ENCODE measurements at regions not wholly inside any gene's neighbourhood (a gene's known extent, or its start where the extent isn't known, plus 50 kb on each side); places are given as distances from the start of the nearest gene placed in this dataset.
"Not testable (repeated sequence)": the region's sequence is repeated elsewhere in the genome, so short reads cannot be mapped to it uniquely, and the experiment has no call there.

DNA sequence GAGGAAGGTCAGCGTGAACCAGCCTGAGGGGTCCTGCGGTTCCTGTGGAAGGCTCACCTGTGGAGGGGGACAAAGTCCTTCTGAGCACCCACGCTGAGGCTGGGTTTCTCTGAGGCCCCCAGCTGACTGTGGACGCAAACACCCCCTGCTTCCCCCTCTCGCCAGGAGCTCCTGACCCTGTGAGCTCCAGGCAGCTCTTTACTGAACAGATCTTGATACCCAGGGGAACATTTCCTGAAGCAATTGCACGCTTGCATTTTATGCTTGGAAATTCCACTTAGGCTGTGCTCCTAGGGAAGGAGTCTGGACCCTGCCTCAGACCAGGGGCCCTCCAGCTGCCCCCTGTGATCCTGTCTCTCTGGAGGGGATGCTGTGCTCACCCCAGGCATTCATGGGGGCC is 454.2 kb upstream of the B3GAT1 start:
- no peak for DNase-seq

GRCh38 chr11:134864968-134865305 is 452.9 kb upstream of the B3GAT1 start:
- no peak for DNase-seq

DNA sequence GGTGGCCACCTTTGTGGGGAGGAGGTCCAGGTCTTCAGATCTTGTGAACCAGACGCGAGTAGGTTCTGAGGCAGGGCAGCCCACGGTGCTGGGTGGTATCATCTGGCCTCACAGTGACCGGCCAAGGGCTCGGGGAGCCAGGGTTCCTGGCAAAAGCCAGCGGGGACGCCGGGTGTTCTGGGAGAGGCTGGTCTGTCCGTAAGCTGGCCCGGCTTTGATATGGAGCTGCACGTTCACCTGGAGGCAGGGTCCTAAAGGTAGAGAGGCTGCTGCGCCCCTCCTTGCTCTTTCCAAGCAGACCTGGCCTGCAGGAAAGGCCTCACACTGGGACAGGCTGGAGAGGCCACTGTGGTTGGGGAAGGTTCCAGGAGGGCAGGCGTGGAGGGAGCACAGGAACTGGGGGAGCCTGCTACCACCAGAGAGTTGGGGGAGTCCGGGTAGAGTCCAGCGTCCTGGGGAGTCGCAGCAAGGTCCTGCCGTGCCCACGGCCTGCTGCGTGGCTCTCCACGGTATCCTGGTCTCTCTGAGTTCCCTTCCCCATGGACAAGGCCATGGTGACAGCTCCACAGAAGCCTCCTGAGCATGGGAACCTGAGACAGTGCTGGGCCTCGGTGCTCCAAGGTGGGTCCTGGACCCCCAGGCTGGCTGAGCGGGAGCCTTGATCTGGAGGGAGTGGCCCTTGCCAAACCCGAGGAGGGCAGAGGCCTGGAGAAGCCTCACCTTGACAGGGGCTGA is 452.4 kb upstream of the B3GAT1 start:
- no peak for DNase-seq

GRCh38 chr11:134863294-134863693 is 451.3 kb upstream of the B3GAT1 start:
- DNase-seq = no peak

- DNase-seq = no peak
Measured at GRCh38 chr11:134862587-134863195, 450.6 kb upstream of the B3GAT1 start.

DNA sequence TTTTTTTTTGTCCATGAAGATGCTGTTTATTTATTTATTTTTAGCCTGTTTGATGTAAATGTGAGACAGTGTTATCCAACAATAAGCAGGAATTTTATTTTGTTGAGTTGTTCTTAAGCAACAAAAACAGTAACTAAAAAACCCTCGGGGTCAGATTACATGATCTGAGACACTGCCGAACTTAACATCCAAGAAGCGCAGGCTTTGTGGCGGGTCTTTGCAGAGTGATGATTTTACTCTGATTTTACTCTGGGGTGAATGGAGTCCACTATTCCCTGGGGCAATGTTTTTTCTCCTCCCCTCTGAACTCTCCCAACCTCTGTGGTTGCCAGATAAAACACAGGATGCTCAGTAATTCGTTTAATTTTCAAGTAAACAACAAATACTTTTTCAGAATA is 450.1 kb upstream of the B3GAT1 start:
- peak; percentile 7 for DNase-seq

GRCh38 chr11:134861490-134862104 is 449.6 kb upstream of the B3GAT1 start:
- no peak for DNase-seq

DNA sequence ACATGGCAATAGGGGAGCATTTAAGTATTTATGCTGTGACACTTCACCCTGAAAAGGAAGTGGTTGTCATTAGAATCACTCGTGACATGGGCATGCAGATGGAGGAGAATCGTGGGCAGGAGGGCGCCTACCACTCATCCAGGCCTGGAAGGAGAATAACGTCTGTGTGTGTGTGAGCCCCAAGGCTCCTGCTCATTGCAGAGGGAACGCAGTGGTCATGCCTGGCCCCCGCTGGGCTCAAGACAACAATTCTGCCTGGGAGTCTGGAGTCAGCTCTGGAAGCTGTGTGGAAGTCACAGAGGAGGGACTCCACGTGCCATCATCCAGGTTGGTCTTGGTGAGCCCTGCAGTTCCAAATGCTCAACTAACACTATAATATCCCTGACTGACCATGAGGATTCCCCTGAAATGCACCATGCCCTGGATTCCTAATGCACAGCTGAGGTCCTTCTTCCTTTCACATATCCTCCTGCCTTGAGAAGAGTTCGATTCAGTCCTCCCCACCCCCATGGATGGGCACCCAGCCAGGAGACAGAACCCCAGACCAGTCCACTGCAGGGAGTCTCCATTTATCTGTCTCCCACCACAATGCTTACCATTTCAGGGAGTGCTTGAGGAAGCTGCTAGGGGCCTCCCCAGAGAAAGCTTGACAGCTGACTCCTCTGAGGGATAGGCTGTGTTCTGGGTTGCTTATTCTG is 446.9 kb upstream of the B3GAT1 start:
- DNase-seq = no peak

DNA sequence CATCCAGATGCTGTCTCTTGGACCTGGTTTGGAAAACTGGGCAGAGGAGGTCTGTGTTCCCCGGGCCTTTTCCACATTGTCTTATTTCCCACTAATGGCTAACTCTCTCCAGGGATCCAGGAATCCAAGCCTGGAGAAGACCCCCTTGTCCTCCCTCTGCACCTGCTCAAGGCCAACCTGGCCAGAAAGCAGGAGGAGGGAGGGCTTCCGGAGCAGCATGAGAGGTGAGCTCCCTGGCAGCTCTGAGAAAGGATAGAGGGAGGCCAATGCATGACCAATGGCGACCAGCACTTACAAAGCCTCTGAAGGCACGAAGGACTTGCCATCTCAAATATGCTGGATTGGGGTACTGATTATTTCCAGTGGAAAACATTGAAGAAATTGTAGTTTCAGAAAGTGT is 445.0 kb upstream of the B3GAT1 start:
- no peak for DNase-seq

DNA sequence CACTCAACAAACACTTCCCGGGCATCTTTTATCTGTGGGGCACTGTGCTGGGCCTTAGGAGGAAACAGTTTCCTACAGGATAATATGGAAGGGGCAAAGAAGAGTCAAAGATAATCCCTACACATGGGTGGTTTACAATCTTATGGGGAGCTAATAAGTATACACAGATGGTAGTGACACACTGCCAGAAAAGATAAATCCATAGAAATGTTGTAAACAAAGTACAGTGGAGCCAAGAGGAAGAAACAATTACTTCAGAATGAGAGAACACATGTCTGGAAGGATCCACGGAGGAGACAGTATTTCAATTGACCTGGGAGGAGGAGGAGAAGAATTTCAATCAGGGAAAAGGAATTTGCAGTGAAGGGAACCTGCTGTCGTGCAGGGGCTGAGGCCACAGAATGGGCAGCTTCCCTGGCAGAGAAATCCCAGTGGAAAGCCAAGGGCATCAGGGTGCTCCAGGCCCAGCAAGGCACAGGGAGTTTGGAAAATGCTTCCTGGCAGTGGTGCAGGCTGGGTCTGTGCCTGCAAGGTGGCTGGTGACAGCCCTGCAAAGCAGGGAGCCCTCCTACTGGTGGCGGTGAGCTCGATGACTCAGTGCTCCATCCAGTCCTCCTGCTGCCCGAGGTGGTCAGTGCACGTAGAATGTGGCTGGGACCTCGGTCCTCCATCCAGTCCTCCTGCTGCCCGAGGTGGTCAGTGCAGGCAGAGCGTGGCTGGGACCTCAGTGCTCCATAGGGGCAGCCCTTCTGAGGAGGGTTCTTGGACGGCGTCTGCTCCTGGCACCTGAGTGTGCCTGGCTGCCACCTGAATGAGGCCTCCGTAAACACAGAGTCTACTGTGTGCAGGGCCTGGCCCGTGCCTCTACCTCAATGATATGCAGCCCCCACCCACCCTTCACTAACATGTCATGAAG is 444.3 kb upstream of the B3GAT1 start:
- no peak for DNase-seq

- no peak for DNase-seq
Measured at GRCh38 chr11:134853992-134854991, 442.2 kb upstream of the B3GAT1 start.

GRCh38 chr11:134851503-134852224 is 439.6 kb upstream of the B3GAT1 start:
- DNase-seq = not testable (repeated sequence)

DNA sequence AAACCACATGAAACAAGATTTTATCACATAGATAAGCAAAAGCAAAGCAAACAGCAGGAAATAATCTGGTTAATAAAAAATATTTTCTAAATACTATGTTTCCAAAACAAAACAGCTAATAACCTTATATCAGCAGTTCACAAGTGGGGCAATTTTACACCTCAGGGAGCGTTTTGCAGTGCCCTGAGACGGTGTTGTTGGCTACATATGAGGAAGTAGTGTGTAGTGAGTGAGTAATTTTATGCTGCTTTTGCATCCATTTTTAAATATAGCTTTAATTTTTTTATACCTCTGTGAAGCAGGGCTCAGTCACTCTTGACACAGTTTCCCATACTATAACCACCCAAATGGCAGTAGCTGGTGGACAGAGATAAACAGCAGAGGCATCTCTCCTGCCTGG is 438.5 kb upstream of the B3GAT1 start:
- no peak for DNase-seq

GRCh38 chr11:134849833-134850232 is 437.8 kb upstream of the B3GAT1 start:
- no peak for DNase-seq

DNA sequence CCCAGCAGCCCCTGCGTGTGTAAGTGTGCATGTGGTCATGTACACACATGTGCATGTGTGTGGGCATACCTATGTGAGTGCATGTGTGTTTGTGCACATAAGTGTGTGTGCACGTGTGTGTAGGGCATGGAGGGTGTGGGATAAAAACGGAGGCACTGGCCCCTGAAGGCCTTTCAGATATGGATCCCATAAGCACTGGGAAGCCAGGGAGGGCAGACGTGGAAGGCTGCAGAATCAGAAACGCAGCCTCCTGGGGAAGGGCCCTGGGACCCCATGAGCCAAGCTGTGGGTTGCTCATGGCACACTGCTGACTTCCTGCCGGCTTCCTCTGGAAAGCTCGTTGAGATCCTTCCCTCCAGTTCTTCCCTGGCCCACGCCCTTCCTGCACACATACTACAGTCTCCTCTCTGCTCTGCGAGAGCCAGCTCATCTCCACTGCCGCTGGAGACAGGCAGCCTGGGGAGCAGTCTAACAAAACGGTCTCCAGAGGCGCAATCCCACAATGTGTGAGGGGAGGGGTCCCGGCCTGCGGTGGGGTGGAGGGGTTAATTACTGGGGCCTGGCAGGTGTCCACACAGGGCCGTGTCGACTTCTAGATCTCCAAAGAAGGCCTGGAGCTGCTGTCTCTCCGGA is 435.2 kb upstream of the B3GAT1 start:
- no peak for DNase-seq

DNA sequence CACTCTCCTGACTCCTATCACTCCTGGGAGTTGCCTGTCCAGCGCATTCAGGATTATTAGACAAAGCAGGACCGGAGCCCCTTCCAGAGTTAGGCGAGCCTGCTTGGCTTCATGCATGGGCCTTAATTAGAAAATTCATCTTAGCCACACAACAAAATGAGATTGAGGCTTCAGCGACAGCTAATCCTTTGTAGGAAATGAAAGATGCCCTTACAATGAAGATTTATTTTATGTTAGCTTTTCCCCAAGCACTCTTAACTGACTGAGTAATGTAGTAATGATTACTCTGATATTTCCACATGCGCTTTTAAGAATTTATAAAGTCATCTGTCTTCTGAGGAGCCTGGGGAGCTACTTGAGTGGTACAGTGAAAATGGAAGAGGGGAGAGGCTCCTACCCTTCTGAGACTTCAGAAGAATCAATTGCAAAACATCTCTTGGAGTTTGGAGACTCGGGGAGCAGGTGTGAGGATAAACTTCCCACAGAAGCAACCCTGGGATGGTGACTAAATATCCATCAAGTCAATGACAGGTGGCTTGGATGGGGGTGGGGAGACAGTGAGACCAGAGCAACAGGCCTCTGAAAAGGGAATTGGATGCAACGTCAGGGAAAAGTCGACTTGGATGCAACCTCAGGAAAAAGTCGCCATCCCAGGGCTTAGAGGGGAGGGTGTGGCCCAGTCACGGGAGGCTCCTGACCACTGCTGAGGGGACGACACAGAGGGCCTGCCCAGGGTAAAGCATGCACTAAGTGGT is 434.5 kb upstream of the B3GAT1 start:
- DNase-seq = no peak

DNA sequence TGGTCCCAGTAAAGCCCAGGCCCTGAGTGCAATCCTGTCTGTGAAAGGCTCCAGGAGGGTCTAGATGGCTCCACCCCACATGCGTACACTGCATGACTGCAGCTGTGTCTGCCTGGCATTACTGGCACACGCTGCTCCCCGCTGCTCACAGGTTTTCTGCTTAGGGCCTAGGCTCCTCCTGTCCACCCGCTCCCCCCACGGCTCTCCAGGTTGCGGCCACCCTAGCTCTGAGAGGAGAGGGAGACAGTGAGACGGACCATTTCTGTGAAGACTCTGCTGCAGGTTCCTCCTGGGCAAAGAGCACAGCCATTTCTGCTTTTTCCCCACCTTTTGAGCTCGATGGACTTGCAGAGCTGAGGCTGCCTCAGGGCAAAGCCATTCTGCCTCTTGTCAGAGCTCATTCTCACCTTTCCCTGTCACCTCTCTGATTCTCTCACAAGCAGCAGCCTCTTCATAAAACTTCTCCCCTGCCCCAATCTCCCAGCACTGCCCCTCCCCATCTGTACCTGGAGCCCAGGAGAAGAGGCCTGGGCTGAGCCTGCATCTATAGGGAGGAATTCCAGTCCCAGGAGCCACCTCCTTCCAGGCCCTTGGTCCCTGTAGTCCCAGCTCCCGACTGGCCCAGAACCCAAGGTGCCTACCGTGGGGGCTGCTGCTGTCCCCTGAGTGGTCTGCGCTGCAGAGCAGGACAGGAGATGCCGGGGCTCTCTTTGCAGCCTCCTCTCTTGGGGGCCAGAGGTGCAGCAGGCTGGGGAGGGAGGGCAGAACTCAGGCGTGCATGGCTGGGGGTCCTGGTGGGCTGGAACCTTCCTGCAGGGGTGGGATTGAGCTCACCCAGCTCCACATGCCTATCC is 433.7 kb upstream of the B3GAT1 start:
- DNase-seq = no peak

GRCh38 chr11:134844838-134845237 is 432.8 kb upstream of the B3GAT1 start:
- DNase-seq = no peak

Measured in muscle of arm (tissue), 1 donor.